Glutamatergic neuron (in vitro differentiated cells): ENCODE measurements at regions not wholly inside any gene's neighbourhood (a gene's known extent, or its start where the extent isn't known, plus 50 kb on each side); places are given as distances from the start of the nearest gene placed in this dataset.

Experiments used
- DNase-seq: peaks from one replicate; pipeline ENCODE4 v3.0.0; 2022
- H3K27ac Mint-ChIP-seq: one replicate; pipeline ENCODE4 v1.8.0; 2020; ENCODE audit warnings: mild to moderate bottlenecking, mixed read lengths, inconsistent platforms; ENCODE audit not compliant: unreplicated experiment
- H3K27me3 Mint-ChIP-seq: one replicate; pipeline ENCODE4 v1.8.0; 2020; ENCODE audit warnings: mild to moderate bottlenecking, moderate library complexity, mixed read lengths, inconsistent platforms; ENCODE audit not compliant: unreplicated experiment
- H3K36me3 Mint-ChIP-seq: one replicate; pipeline ENCODE4 v1.8.0; 2020; ENCODE audit warnings: mild to moderate bottlenecking, mixed read lengths, inconsistent platforms; ENCODE audit not compliant: unreplicated experiment
- H3K4me1 Mint-ChIP-seq: one replicate; pipeline ENCODE4 v1.8.0; 2020; ENCODE audit warnings: mild to moderate bottlenecking, low read depth, mixed read lengths, inconsistent platforms; ENCODE audit not compliant: unreplicated experiment
- H3K4me3 Mint-ChIP-seq: one replicate; pipeline ENCODE4 v1.8.0; 2020; ENCODE audit warnings: mild to moderate bottlenecking, mixed read lengths, inconsistent platforms; ENCODE audit not compliant: unreplicated experiment
- H3K9me3 Mint-ChIP-seq: one replicate; pipeline ENCODE4 v1.8.0; 2020; ENCODE audit warnings: mild to moderate bottlenecking, moderate library complexity, mixed read lengths, inconsistent platforms; ENCODE audit not compliant: unreplicated experiment
- TF ChIP-seq, protein P1 (sequence below): fragments of 200-600 bp; sonication (generic); IDR thresholded peaks from one replicate; pipeline ENCODE4 v1.5.0; 2021; ENCODE audit not compliant: partially characterized antibody, unreplicated experiment

DNA sequence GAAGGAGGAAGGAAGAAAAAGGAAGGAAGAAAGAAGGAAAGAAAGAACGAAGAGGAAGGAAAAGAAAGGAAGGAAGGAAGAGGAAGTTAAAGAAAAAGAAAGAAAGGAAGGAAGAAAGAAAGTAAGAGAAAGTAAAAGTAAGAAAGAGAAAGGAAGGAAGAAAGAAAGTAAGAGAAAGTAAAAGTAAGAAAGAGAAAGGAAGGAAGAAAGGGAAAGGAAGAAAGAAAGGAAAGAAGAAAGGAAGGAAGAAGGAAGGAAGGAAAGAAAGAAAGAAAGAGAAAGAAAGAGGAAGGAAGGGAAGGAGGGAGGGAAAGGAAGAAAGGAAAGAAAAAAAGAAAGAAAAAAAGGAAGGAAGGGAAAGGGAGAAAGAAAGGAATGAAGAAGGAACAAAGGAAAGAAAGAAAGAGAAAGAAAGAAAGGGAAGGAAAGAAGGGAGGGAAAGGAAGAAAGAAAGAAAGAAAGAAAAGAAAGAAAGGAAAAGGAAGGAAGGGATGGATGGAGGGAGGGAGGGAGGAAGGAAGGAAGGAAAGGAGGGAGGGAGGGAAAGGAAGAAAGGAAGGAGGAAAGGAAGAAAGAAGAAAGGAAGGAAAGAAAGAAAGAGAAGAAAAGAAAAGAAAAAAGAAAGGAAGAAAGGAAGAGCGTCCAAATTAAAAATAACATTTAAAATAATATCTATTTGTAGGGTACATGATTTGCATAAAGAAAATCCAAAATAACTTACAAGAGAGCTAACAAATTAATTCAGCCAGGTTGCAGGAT lies 827.9 kb downstream of the TSN start:
- H3K36me3 Mint-ChIP-seq, result no peaks in the 10 kb centered on the region
- H3K9me3 Mint-ChIP-seq, result no peaks in the 10 kb centered on the region
- peaks cover 4% of the 10 kb centered on the region for H3K27me3 Mint-ChIP-seq
- no peaks in the 10 kb centered on the region for H3K4me1 Mint-ChIP-seq
- TF ChIP-seq, protein P1, sequence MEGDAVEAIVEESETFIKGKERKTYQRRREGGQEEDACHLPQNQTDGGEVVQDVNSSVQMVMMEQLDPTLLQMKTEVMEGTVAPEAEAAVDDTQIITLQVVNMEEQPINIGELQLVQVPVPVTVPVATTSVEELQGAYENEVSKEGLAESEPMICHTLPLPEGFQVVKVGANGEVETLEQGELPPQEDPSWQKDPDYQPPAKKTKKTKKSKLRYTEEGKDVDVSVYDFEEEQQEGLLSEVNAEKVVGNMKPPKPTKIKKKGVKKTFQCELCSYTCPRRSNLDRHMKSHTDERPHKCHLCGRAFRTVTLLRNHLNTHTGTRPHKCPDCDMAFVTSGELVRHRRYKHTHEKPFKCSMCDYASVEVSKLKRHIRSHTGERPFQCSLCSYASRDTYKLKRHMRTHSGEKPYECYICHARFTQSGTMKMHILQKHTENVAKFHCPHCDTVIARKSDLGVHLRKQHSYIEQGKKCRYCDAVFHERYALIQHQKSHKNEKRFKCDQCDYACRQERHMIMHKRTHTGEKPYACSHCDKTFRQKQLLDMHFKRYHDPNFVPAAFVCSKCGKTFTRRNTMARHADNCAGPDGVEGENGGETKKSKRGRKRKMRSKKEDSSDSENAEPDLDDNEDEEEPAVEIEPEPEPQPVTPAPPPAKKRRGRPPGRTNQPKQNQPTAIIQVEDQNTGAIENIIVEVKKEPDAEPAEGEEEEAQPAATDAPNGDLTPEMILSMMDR, result no peak
- no peak for DNase-seq
- no peak overlapping the region for H3K27ac Mint-ChIP-seq
- no peak overlapping the region for H3K4me3 Mint-ChIP-seq

DNA sequence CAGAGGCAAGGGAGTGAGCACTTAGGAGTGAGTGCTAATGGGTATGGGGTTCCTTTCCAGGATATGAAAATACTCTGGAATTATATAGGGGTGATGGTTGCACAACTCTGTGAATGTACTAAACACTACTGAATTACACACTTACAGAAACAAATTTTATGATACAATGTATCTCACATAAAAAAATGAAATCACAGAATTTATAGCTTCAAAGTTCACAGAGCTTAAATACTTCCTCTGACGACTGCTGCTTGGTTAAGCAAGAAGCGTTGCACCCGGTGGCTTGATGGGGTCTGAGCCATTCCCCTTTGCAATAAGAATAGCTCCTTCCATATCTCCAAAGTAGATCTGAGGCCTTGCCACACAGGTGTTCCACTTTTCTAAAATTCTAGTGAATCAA lies 835.1 kb downstream of the TSN start:
- Mint-ChIP-seq H3K4me1 (no peaks in the 10 kb centered on the region), H3K36me3 (no peaks in the 10 kb centered on the region), H3K9me3 (no peaks in the 10 kb centered on the region), H3K27ac (no peak overlapping the region), H3K27me3 (peaks cover 4% of the 10 kb centered on the region), H3K4me3 (no peak overlapping the region)
- DNase-seq, result no peak
- TF ChIP-seq, protein P1, result no peak

DNA sequence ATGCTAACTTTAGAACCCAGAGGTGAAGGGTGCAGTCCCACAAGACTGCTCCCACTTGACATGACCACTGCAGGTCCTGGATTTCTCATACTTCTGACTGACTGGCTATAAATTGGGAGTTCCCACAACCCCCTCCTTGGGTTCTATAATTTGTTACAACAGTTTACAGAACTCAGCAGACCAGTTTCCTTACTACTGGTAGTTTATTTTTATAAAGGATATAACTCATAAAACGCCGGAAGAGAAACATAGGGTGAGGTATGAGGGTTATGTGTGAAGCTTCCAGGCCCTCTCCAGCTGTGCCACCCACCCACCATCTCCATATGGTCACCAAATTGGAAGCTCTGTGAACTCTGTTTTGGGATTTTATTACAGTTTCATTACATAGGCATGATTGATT lies 839.6 kb downstream of the TSN start:
- no peak overlapping the region for H3K4me3 Mint-ChIP-seq
- H3K4me1 Mint-ChIP-seq, result no peaks in the 10 kb centered on the region
- TF ChIP-seq, protein P1, result no peak
- H3K27ac Mint-ChIP-seq, result no peak overlapping the region
- DNase-seq, result no peak
- no peaks in the 10 kb centered on the region for H3K36me3 Mint-ChIP-seq
- H3K9me3 Mint-ChIP-seq, result no peaks in the 10 kb centered on the region
- H3K27me3 Mint-ChIP-seq, result no peaks in the 10 kb centered on the region

DNA sequence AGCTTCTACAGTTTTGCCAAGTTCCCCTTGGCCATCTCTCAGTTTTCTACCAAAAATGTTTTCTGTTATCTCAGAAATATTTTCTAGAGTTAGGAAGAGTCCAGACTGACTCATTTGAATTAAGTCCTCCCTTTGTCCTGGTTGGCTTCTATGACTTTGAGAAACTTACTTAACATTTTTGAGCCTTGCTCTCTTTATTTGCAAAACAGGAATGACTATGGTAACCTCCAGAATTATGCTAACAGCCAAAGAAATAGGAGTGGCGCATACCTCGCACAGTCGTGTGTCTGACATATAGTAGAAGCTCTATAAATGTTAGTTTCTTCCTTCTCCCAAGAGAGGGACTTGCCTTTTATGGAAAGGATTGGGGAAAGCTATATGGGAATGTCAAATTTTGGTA lies 841.1 kb downstream of the TSN start:
- Mint-ChIP-seq H3K9me3 (no peaks in the 10 kb centered on the region), H3K4me3 (no peak overlapping the region)

DNA sequence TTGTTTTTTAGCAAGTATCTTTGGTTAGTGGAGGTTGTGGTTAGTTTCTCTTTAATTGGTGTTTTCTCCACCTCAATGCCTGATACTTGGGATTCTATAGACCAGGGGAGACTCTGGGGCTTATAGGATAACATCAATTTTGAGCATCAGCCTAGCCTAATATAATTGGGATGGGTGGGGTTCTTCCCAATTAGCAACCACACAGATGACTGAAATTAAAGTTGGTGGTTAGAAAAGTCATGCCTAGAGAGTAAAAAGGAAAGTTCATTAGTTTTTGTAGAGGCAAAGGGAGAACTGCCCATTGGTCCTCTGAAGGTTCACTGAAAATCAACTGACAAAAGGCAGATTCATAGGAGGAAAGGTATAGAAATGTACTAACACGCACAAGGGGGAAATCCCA lies 843.3 kb downstream of the TSN start:
- Mint-ChIP-seq H3K27me3 (no peaks in the 10 kb centered on the region), H3K27ac (no peak overlapping the region), H3K36me3 (no peaks in the 10 kb centered on the region), H3K4me1 (no peaks in the 10 kb centered on the region), H3K4me3 (no peak overlapping the region), H3K9me3 (no peaks in the 10 kb centered on the region)
- no peak for DNase-seq
- TF ChIP-seq, protein P1, result no peak

More for the DNA sequence above, 841.1 kb downstream of the TSN start:
- Mint-ChIP-seq H3K27ac (no peak overlapping the region), H3K36me3 (no peaks in the 10 kb centered on the region), H3K27me3 (no peaks in the 10 kb centered on the region), H3K4me1 (no peaks in the 10 kb centered on the region)
- TF ChIP-seq, protein P1, result no peak
- DNase-seq, result no peak
